WERI-Rb-1 (cell line): ENCODE measurements at regions not wholly inside any gene's neighbourhood (a gene's known extent, or its start where the extent isn't known, plus 50 kb on each side); places are given as distances from the start of the nearest gene placed in this dataset.

Experiments
- DNase-seq: peaks from one replicate; pipeline ENCODE4 v3.0.0-alpha.2; 2020
- H3K27ac ChIP-seq: fragments of 250-450 bp; sonication (Bioruptor Pico); 2 replicates; pipeline ENCODE4 v1.5.1; 2020; ENCODE audit warnings: mild to moderate bottlenecking, moderate library complexity
- H3K27me3 ChIP-seq: fragments of 250-450 bp; sonication (Bioruptor Pico); 2 replicates; pipeline ENCODE4 v1.5.1; 2021; ENCODE audit warnings: mild to moderate bottlenecking, low read depth, moderate library complexity; ENCODE audit not compliant: insufficient read depth, severe bottlenecking
- H3K36me3 ChIP-seq: fragments of 250-450 bp; sonication (Bioruptor Pico); 2 replicates; pipeline ENCODE4 v1.5.1; 2020; ENCODE audit warnings: mild to moderate bottlenecking, moderate library complexity
- H3K4me3 ChIP-seq: 2 replicates; pipeline ENCODE4 v1.5.1; 2011; ENCODE audit warnings: low read depth, mild to moderate bottlenecking, control low read depth, low read length
- H3K9me3 ChIP-seq: fragments of 250-450 bp; sonication (Bioruptor Pico); 2 replicates; pipeline ENCODE4 v1.5.1; 2021; ENCODE audit warnings: mild to moderate bottlenecking, moderate library complexity; ENCODE audit not compliant: severe bottlenecking
- CTCF ChIP-seq: IDR thresholded peaks from 2 replicates; pipeline ENCODE4 v1.5.1; 2011; ENCODE audit warnings: low read depth, mild to moderate bottlenecking, control low read depth, inconsistent platforms, low read length

GRCh38 chr13:89695343-89696257 is 1651.9 kb upstream of the MIR17HG start:
- Histone ChIP-seq H3K27me3 (no peaks in the 10 kb centered on the region), H3K4me3 (no peak overlapping the region), H3K36me3 (no peaks in the 10 kb centered on the region), H3K9me3 (no peaks in the 10 kb centered on the region), H3K27ac (no peak overlapping the region)
- TF ChIP-seq CTCF, result peak; percentile 86
- DNase-seq, result peak; percentile 69

DNA sequence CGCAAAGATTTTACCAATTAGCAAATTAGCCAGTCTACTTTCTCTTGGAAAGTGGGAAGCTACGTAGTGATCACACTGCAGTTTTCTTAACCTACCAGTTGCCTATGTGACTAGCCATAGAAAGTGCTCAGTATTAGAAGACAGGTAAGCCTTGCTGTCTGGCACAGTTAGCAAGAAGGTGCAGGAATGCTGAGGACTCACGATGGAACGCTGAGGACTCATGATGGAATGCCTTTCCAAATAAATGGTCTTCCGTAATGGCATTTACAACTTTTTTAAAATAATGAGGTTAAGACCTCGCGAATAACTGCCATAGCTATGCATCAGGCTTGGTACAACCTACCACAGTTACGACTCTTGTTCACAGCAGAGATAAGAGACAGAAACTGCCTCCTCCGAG is 1645.6 kb upstream of the MIR17HG start:
- no peaks in the 10 kb centered on the region for H3K36me3 ChIP-seq
- H3K4me3 ChIP-seq, result no peak overlapping the region
- no peak overlapping the region for H3K27ac ChIP-seq
- no peak for DNase-seq
- no peaks in the 10 kb centered on the region for H3K27me3 ChIP-seq
- TF ChIP-seq CTCF, result no peak
- no peaks in the 10 kb centered on the region for H3K9me3 ChIP-seq

DNA sequence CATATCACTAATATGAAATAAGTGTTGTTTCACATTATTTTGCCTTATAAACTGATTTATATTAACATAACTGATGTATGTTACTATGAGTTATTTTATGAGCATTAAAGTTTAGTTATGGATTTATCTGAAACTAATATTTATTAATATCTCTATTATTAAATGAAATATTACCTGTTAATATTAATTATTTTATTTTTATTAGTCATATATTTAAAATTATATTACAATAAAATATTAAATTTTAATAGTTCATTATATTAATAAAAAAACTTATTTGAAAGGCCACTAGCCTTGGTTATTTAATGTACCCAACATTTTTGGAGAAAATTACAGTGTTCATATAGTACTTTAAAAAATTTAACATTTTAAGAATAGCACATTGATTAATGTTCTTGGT is 1643.4 kb upstream of the MIR17HG start:
- no peaks in the 10 kb centered on the region for H3K9me3 ChIP-seq
- TF ChIP-seq CTCF, result no peak
- no peaks in the 10 kb centered on the region for H3K36me3 ChIP-seq
- DNase-seq, result no peak
- H3K27ac ChIP-seq, result no peak overlapping the region
- no peaks in the 10 kb centered on the region for H3K27me3 ChIP-seq
- no peak overlapping the region for H3K4me3 ChIP-seq

DNA sequence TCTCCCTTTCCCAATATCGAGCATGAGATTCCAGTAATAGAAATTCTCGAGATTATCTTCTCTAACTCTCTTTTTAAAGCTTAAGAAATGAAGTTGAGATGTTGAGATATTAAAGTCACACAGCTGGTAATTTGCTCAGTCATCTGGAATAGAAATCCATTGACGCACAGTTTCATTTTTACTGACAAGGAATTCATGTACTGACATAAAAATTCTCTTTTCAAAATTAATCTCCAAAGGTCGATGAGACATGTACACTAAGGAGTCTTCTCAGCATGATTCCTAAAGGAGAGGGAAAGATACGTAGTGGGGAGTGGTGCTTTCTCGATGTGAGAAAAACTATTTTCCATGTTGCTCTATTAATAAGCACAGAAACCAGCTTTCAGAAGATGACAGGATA is 1639.5 kb upstream of the MIR17HG start:
- H3K4me3 ChIP-seq, result no peak overlapping the region
- TF ChIP-seq CTCF, result no peak
- no peak overlapping the region for H3K27ac ChIP-seq
- H3K27me3 ChIP-seq, result no peaks in the 10 kb centered on the region
- H3K9me3 ChIP-seq, result no peaks in the 10 kb centered on the region
- no peak for DNase-seq
- no peaks in the 10 kb centered on the region for H3K36me3 ChIP-seq

DNA sequence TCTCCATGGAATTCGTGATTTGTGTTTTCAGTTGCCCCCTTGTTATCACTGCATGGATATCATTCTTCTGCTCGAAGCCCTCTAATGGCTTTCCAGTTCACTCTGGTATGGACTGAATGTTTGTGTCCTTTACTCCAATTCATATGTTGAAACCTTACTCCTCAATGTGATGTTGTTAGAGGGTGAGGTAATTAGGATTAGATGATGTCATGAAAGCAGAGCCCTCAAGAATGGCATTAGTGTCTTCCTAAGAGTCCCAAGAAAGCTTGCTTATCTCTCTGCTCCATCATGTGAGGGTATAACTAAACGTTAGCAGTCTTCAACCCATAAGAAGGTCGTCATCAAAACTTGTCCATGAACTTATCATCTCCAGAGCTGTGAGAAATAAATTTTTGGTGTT is 1626.3 kb upstream of the MIR17HG start:
- H3K9me3 ChIP-seq, result no peaks in the 10 kb centered on the region
- H3K27ac ChIP-seq, result no peak overlapping the region
- no peaks in the 10 kb centered on the region for H3K36me3 ChIP-seq
- TF ChIP-seq CTCF, result no peak
- H3K27me3 ChIP-seq, result no peaks in the 10 kb centered on the region
- H3K4me3 ChIP-seq, result no peak overlapping the region
- no peak for DNase-seq
